ENCODE measurements at regions not wholly inside any gene's neighbourhood (a gene's known extent, or its start where the extent isn't known, plus 50 kb on each side); places are given as distances from the start of the nearest gene placed in this dataset.

DNA sequence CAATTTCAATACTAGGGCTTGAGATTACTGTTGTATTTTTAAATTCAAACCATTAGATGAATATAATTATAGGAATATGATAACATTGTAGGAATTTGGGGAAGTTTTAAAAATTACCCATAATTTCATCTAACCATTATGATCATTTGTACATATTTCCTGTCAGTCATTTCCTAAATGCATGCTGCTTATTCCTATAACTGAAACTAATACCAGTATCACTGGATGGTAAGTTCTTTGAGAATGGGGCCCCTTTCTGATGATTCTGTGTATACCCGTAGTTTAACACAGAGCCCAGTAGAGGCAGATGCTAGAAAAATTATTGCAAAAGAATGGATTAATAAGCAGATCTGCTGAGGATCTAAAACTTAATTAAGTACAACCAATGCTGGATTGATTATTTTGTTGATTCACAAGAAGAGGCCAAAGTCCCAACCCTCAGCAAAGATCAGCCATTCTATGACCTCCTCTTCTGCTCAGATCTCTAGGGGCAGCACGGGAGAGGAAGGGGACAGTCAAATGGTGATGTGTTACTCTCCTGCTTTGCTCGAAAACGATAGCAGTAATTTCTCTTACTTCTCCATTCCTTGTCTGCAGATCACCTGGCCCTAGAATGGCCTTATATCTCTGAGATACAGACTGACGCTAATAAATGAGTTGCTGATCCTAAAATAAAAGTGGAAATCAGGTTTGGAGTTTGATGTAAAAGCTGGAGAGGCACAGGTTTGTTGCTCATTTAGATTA is 69.5 kb upstream of the PELI1 start:
- ChIA-PET POLR2A (interaction anchor here (0.6 to 1.2 kb wide), 3 partner anchors 14 to 160 kb away, joined by 3 to 4 read pairs (median 3); no protein-coding TSS in a partner anchor), CTCF (interaction anchor here (1.0 kb wide), 1 partner anchor 41 kb away, joined by 3 read pairs; no protein-coding TSS in a partner anchor)
- H3K4me3 Mint-ChIP-seq (ENCODE audit: unreplicated experiment), result peak overlapping the region; percentile 28
- intact Hi-C loops (cut with micrococcal nuclease; ENCODE audit: unreplicated experiment), result loop anchor here (1.0 to 5.0 kb wide), 4 partner anchors 36 to 116 kb away; partner anchors contain the start of gene PELI1
- H3K36me3 Mint-ChIP-seq (ENCODE audit: insufficient read depth, unreplicated experiment), result no peaks in the 10 kb centered on the region
- BruUV-seq (replicated peaks), result no TSS peak
- peaks cover 13% of the 10 kb centered on the region for H3K9me3 Mint-ChIP-seq (ENCODE audit: unreplicated experiment)
- DNase-seq, result no peak
- H3K4me1 ChIP-seq, result peaks cover 26% of the 10 kb centered on the region
- TF ChIP-seq CTCF (IDR thresholded peaks at IDR 0.05; ENCODE audit: insufficient read depth in 1 of 2, low read depth in 1 of 2, low read length in 1 of 2, severe bottlenecking in 1 of 2, unreplicated experiment in 1 of 2), result no peak
- no peaks in the 10 kb centered on the region; the same call in 1 of the 2 replicates for H3K36me3 ChIP-seq (ENCODE audit: control insufficient read depth, insufficient read depth, low read length)
- H3K4me3 ChIP-seq (ENCODE audit: low read depth, low read length), result no peak overlapping the region
- peaks cover 21% of the 10 kb centered on the region for H3K4me1 Mint-ChIP-seq (ENCODE audit: low read depth, unreplicated experiment)
- no peaks in the 10 kb centered on the region for H3K27me3 ChIP-seq (replicated peaks; ENCODE audit: control insufficient read depth, insufficient read depth, low read length)
- no peaks in the 10 kb centered on the region for H3K27me3 Mint-ChIP-seq (ENCODE audit: insufficient read depth, unreplicated experiment)
- H3K27ac Mint-ChIP-seq (ENCODE audit: unreplicated experiment), result peak overlapping the region; percentile 37
- H3K9me3 ChIP-seq, result no peaks in the 10 kb centered on the region

DNA sequence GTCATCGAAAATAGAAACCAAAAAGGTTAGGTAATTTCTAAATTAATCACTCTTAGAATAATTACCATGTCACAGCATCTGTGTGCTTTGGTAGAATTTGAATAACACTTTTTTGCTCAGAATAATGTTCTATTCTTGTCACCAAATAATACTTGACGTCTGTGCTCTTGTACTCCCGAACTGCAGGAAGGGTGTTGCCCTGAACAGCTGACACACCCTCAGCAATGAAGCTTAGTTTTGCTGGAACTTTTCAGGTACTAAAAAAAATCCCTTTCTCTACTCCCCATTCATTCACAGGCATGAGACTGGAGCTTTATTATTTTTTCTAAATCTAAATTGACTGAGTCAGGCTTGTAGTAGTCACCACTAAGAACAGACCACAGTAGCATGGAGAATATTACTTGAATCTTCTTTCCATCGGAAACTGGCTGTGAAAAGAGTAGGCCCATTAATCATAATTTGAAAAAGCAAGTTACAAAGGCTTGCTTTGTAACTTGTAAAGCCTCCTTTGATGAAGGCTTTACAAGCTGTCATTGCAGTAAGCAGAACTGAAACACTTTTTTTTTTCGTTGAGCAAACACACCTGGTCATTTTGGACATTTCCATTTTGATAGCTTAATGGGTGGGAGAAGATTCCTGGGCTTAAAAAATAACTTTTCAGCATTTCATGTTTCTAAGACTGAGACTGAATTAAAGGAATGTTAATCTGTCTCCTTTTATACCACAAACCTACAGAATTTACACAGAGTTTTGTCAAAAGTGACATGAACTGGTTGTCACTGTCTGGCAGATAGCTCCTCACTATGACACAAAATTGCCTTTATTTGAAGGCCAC is 70.3 kb upstream of the PELI1 start:
- POLR2A ChIA-PET, result interaction anchor here (0.6 to 1.2 kb wide), 5 partner anchors 14 to 161 kb away, joined by 3 to 4 read pairs (median 3); no protein-coding TSS in a partner anchor

More for the DNA sequence above, 70.3 kb upstream of the PELI1 start:
- Mint-ChIP-seq H3K9me3 (ENCODE audit: unreplicated experiment) (peaks cover 13% of the 10 kb centered on the region), H3K4me1 (ENCODE audit: low read depth, unreplicated experiment) (peaks cover 21% of the 10 kb centered on the region), H3K27me3 (ENCODE audit: insufficient read depth, unreplicated experiment) (no peaks in the 10 kb centered on the region), H3K4me3 (ENCODE audit: unreplicated experiment) (peak overlapping the region; percentile 28), H3K36me3 (ENCODE audit: insufficient read depth, unreplicated experiment) (no peaks in the 10 kb centered on the region), H3K27ac (ENCODE audit: unreplicated experiment) (peak overlapping the region; percentile 37)
- peaks cover 26% of the 10 kb centered on the region for H3K4me1 ChIP-seq
- intact Hi-C loops (cut with micrococcal nuclease; ENCODE audit: unreplicated experiment), result loop anchor here (1.0 to 5.0 kb wide), 4 partner anchors 37 to 117 kb away; partner anchors contain the start of gene PELI1
- no peaks in the 10 kb centered on the region for H3K27me3 ChIP-seq (replicated peaks; ENCODE audit: control insufficient read depth, insufficient read depth, low read length)
- no peaks in the 10 kb centered on the region; the same call in 1 of the 2 replicates for H3K36me3 ChIP-seq (ENCODE audit: control insufficient read depth, insufficient read depth, low read length)
- DNase-seq, result peak in 1 of 2 experiments; percentile 69
- no peak for TF ChIP-seq CTCF (IDR thresholded peaks at IDR 0.05; ENCODE audit: insufficient read depth in 1 of 2, low read depth in 1 of 2, low read length in 1 of 2, severe bottlenecking in 1 of 2, unreplicated experiment in 1 of 2)
- no peaks in the 10 kb centered on the region for H3K9me3 ChIP-seq
- CTCF ChIA-PET, result interaction anchor here (0.9 to 1.3 kb wide), 4 partner anchors 41 to 165 kb away, joined by 3 to 6 read pairs (median 4); no protein-coding TSS in a partner anchor
- no TSS peak for BruUV-seq (replicated peaks)
- no peak overlapping the region for H3K4me3 ChIP-seq (ENCODE audit: low read depth, low read length)

Data from Caco-2 (cell line).